ENCODE measurements at regions not wholly inside any gene's neighbourhood (a gene's known extent, or its start where the extent isn't known, plus 50 kb on each side); places are given as distances from the start of the nearest gene placed in this dataset.

DNA sequence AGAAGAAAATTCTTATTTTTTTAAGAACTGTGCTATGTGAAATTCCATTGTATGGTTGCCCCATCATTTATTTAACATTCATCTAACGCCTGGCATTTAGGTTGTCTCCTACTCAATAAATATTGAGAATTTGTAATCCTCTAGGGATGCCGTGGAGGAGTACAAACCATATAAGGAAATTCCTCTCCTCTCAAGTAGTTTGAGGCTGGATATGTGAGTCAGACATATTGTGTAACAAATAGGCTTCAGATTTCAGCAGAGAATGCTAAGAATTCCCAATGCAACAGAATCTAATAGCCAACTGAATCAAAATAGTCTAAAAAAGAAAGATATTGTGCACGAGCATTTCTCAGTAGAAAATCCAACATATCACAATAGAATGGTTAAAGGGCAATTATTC lies 174.7 kb downstream of the OTOR start:
- H3K4me2 ChIP-seq: no peak overlapping the region; the same call in 1 of the 2 replicates
- ChIA-PET POLR2A (no interaction called here), CTCF (no interaction called here)
- H3F3A ChIP-seq (replicated peaks; ENCODE audit: insufficient read depth): no peaks in the 10 kb centered on the region
- H3K79me2 ChIP-seq (ENCODE audit: insufficient read depth): no peaks in the 10 kb centered on the region
- no peak overlapping the region for H3K9ac ChIP-seq
- H4K20me1 ChIP-seq (ENCODE audit: insufficient read depth): no peaks in the 10 kb centered on the region
- H3K9me3 ChIP-seq: no peaks in the 10 kb centered on the region
- no peak for DNase-seq
- H3K36me3 ChIP-seq (replicated peaks in 1 of 2; ENCODE audit: control insufficient read depth in 1 of 2, insufficient read depth in 2 of 2, low read length in 1 of 2): no peaks in the 10 kb centered on the region
- 0% methylated on average over 3 of the region's 3 CpGs for WGBS (ENCODE audit: low lambda C conversion rate)
- no peaks in the 10 kb centered on the region; a peak in 1 of 4 replicates for H3K4me1 ChIP-seq (ENCODE audit: control insufficient read depth in 1 of 2, insufficient read depth in 2 of 2, low read depth in 1 of 2, low read length in 1 of 2)
- no peak overlapping the region for H3K4me3 ChIP-seq (ENCODE audit: low read depth in 2 of 2, low read length in 1 of 2)
- no peaks in the 10 kb centered on the region for H3K9me2 ChIP-seq
- no peak overlapping the region for H2AFZ ChIP-seq (ENCODE audit: low read depth)
- no peaks in the 10 kb centered on the region for H3K27me3 ChIP-seq (ENCODE audit: insufficient read depth)
- H3K27ac ChIP-seq (ENCODE audit: low read depth in 2 of 2, low read length in 1 of 2): no peak overlapping the region
- TF ChIP-seq RXRA (IDR thresholded peaks at IDR 0.05; ENCODE audit: borderline replicate concordance, low read depth) (no peak), SIN3A (IDR thresholded peaks at IDR 0.05; ENCODE audit: borderline replicate concordance, low read depth, low read length) (no peak), MXI1 (IDR thresholded peaks at IDR 0.05; ENCODE audit: low read depth, low read length) (no peak), TCF12 (IDR thresholded peaks at IDR 0.05) (no peak), JUND (IDR thresholded peaks at IDR 0.05) (no peak), RFX5 (IDR thresholded peaks at IDR 0.05; ENCODE audit: low read length) (no peak), EP300 (IDR thresholded peaks at IDR 0.05; ENCODE audit: borderline replicate concordance in 1 of 2, low read depth in 1 of 2, low read length in 1 of 2) (no peak), GATA2 (CRISPR knock-in tag; IDR thresholded peaks at IDR 0.05) (no peak), TEAD4 (IDR thresholded peaks at IDR 0.05; ENCODE audit: borderline replicate concordance, insufficient read depth) (no peak), POLR2AphosphoS5 (IDR thresholded peaks at IDR 0.05; ENCODE audit: low read depth, low read length) (no peak), RAD21 (IDR thresholded peaks at IDR 0.05; ENCODE audit: low read length) (no peak), MEF2A (IDR thresholded peaks at IDR 0.05; ENCODE audit: borderline replicate concordance, low read depth) (no peak), NRF1 (IDR thresholded peaks at IDR 0.05; ENCODE audit: low read depth, low read length) (no peak), SMC3 (IDR thresholded peaks at IDR 0.05; ENCODE audit: low read depth, low read length) (no peak), RCOR1 (IDR thresholded peaks at IDR 0.05; ENCODE audit: low read length) (no peak), TAF1 (IDR thresholded peaks at IDR 0.05; ENCODE audit: borderline replicate concordance, low read depth, low read length) (no peak), CHD2 (IDR thresholded peaks at IDR 0.05; ENCODE audit: low read length, partially characterized antibody) (no peak)
- TF ChIP-seq, protein P1, sequence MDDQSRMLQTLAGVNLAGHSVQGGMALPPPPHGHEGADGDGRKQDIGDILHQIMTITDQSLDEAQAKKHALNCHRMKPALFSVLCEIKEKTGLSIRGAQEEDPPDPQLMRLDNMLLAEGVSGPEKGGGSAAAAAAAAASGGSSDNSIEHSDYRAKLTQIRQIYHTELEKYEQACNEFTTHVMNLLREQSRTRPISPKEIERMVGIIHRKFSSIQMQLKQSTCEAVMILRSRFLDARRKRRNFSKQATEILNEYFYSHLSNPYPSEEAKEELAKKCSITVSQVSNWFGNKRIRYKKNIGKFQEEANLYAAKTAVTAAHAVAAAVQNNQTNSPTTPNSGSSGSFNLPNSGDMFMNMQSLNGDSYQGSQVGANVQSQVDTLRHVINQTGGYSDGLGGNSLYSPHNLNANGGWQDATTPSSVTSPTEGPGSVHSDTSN (IDR thresholded peaks at IDR 0.05): no peak
- TF ChIP-seq, protein P2, sequence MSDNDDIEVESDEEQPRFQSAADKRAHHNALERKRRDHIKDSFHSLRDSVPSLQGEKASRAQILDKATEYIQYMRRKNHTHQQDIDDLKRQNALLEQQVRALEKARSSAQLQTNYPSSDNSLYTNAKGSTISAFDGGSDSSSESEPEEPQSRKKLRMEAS (IDR thresholded peaks at IDR 0.05; ENCODE audit: low read depth): no peak

DNA sequence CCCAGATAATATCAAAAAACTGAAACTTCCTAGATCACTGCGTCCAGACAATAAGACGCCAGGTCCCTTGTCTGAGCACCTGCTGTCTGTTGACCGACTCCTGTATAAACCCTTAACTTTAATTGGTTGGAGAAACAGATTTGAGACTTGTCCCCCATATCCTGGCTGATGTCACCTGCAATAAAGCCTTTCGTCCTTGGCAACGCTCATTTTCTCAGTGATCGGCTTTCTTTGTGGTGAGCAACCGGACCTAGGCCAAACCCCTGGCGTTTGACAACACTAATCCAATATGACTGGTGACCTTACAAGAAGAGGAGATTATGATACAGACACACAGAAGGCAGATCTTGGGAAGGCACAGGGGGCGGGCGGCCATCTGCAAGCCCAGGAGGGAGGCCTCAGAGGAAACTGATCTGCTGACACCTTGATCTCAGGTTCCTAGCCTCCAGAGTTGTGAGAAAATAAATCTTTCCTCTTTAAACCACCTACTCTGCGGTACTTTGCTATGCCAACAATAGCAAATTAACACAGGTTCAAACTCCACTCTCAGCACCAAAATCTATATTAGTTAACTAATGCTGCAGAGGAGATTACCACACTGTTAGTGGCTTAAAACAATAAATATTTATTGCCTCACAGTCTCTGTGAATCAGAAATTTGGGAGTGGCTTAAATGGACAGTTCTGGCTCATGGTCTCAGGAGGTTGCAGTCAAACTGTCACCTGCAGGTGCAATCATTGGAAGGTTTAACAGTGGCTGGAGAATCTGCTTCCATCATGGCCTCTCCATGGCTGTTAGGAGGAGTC lies 178.7 kb downstream of the OTOR start:
- no peak overlapping the region for H2AFZ ChIP-seq (ENCODE audit: low read depth)
- H3K9ac ChIP-seq: no peak overlapping the region
- H3K36me3 ChIP-seq (replicated peaks in 1 of 2; ENCODE audit: control insufficient read depth in 1 of 2, insufficient read depth in 2 of 2, low read length in 1 of 2): no peaks in the 10 kb centered on the region
- no peak for TF ChIP-seq TEAD4 (IDR thresholded peaks at IDR 0.05; ENCODE audit: borderline replicate concordance, insufficient read depth)
- no peak for TF ChIP-seq YY1 (IDR thresholded peaks at IDR 0.05; ENCODE audit: low read depth)
- no peak for TF ChIP-seq GATA2 (CRISPR knock-in tag; IDR thresholded peaks at IDR 0.05)
- TF ChIP-seq, protein P3, sequence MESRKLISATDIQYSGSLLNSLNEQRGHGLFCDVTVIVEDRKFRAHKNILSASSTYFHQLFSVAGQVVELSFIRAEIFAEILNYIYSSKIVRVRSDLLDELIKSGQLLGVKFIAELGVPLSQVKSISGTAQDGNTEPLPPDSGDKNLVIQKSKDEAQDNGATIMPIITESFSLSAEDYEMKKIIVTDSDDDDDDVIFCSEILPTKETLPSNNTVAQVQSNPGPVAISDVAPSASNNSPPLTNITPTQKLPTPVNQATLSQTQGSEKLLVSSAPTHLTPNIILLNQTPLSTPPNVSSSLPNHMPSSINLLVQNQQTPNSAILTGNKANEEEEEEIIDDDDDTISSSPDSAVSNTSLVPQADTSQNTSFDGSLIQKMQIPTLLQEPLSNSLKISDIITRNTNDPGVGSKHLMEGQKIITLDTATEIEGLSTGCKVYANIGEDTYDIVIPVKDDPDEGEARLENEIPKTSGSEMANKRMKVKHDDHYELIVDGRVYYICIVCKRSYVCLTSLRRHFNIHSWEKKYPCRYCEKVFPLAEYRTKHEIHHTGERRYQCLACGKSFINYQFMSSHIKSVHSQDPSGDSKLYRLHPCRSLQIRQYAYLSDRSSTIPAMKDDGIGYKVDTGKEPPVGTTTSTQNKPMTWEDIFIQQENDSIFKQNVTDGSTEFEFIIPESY (IDR thresholded peaks at IDR 0.05; ENCODE audit: borderline replicate concordance, low read depth): no peak
- TF ChIP-seq, protein P2 (IDR thresholded peaks at IDR 0.05; ENCODE audit: low read depth): no peak
- no peak for TF ChIP-seq RCOR1 (IDR thresholded peaks at IDR 0.05; ENCODE audit: low read length)
- TF ChIP-seq JUND (IDR thresholded peaks at IDR 0.05): no peak
- TF ChIP-seq CHD2 (IDR thresholded peaks at IDR 0.05; ENCODE audit: low read length, partially characterized antibody): no peak
- no peaks in the 10 kb centered on the region for H3K79me2 ChIP-seq (ENCODE audit: insufficient read depth)
- no peaks in the 10 kb centered on the region for H4K20me1 ChIP-seq (ENCODE audit: insufficient read depth)
- no peaks in the 10 kb centered on the region for H3F3A ChIP-seq (replicated peaks; ENCODE audit: insufficient read depth)
- no peaks in the 10 kb centered on the region for H3K9me2 ChIP-seq
- H3K4me2 ChIP-seq: no peak overlapping the region
- no peaks in the 10 kb centered on the region for H3K27me3 ChIP-seq (ENCODE audit: insufficient read depth)
- no peak for DNase-seq
- H3K4me1 ChIP-seq (ENCODE audit: control insufficient read depth in 1 of 2, insufficient read depth in 2 of 2, low read depth in 1 of 2, low read length in 1 of 2): no peaks in the 10 kb centered on the region; a peak in 1 of 4 replicates
- H3K4me3 ChIP-seq (ENCODE audit: low read depth in 2 of 2, low read length in 1 of 2): no peak overlapping the region
- H3K27ac ChIP-seq (ENCODE audit: low read depth in 2 of 2, low read length in 1 of 2): no peak overlapping the region
- POLR2A ChIA-PET: no interaction called here
- CTCF ChIA-PET: no interaction called here
- WGBS (ENCODE audit: low lambda C conversion rate): 41% methylated on average over 11 of the region's 11 CpGs
- H3K9me3 ChIP-seq: no peaks in the 10 kb centered on the region

Measured in SK-N-SH (cell line).